ENCODE measurements at regions not wholly inside any gene's neighbourhood (a gene's known extent, or its start where the extent isn't known, plus 50 kb on each side); places are given as distances from the start of the nearest gene placed in this dataset.
A peak's percentile ranks its signal among the peaks of the same experiment; 100 is the strongest.
"Not testable (repeated sequence)": the region's sequence is repeated elsewhere in the genome, so short reads cannot be mapped to it uniquely, and the experiment has no call there.

DNA sequence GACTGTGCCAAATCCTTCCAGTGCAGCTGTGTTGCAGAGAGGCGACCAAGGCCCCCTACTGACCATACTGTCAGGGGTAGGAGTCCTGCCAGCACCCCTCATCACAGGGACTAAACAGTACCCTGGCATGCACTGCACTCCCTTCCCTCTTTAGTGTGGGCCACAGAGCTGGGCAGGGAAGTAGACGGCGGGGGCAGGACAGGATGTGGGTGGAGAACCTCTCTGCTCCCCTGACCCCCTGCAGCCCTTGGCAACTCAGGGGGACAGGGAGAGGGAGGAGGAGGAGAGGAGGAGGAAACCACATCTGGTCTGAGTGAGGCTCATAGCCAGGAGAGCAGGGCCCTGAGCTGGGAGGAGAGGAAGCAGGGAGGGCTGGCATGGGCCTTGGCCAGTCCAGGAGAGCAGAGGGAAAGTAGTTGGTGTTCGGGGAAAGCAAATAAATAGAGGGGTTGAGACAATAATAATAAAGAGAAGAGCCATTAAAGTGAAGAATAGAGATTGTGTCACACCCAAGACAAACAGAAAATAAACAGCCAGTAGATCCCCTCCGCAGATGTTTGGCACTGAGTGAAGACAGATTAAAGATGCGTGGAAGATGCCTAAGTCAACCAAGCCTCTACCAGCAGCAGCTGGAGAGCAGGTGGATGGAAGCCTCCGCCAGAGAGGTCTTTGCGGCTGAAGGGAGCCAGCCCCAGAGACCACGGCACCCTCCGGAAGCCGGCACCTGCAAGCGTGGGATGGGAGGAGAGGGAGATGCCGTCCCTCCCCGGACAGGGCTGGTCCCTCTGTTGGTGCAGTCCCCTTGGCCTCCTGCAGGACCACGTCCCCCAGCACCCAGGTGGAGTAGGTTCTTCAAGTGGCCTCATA lies 61.5 kb downstream of the RPUSD4 start:
- no peak for DNase-seq (ENCODE audit: low spot score)

- no peak for DNase-seq (ENCODE audit: low spot score)
These were observed 63.1 kb downstream of the RPUSD4 start for GRCh38 chr11:126148317-126148716.

DNA sequence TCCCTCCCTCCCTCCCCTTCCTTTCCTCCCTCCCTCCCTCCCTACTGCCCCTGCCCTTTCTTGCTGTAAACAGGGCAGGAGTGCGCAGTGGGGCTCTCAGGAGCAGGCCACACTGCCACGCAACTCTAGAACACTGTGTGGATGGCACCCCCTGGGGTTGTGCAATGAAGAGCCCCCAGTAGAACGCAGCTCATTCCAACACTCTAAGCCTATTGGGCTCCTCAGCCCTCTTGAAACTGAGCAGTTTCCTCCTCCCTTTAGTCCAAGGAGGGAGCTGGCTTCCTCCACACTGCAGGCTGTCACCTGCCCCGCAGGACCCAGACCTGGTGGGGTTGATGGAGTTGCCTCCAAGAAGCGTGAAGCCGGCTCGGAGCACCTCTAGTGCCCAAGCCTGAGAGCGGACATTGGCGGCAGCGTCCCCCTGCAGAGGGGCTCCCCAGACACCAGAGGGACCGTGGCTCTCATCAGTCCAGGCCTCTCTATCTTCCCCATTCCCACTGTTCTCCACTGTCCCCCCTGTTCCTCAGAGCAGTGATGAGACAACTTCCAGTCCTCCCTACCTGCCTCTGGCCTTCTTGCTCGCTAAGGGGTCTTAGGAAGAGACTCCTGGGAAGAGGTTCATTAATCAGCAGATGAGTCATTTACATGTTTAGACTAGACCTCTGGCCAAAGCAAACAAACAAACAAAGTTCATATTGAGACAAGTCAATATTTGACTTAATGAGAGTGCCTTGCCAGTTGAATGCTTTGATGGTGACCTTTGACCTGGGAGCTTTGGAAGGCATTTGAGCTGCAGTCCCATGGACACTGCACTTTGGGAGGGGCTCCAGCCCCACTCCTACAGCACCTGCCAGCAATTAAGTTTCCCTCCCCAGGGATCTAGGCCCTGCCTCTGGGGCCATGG lies 64.0 kb downstream of the RPUSD4 start:
- no peak for DNase-seq (ENCODE audit: low spot score)

DNA sequence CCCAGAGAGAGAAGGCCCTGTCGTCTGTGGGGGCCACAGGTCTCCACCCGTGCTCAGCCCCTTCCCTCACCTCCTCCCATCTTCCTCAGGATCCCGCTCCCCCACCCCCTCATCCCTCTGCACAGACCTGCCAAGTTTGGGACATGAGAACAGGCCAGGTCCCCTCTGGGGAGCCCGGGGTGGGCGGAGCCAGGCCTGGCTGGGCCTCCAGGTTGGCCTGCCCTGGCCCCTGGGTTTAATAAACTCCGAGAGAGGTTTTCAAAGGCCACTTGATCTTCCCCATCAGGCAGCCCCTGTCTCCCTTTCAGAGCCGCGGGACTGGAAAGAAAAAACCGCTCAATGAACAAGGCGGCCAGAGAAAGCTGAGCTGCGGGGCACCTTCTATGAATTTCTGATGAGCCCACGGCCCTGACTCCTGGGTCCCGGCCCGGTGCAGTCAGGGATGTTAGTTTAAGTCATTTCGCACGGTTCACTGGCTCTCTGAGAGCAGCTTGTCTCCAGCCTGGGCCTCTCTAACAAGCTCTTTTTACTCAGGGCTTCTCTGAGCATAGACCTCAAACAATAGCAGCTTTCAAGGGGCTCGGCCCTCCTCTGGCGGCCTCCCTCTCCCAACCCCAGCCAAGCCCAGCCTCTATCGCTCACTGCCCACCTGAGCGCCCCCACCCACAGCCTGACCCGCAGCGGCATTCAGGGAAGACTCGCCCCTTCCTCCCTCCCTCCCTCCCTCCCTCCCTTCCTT lies 64.8 kb downstream of the RPUSD4 start:
- DNase-seq (ENCODE audit: low spot score): no peak

GRCh38 chr11:126145954-126146353 lies 65.5 kb downstream of the RPUSD4 start:
- no peak for DNase-seq (ENCODE audit: low spot score)

DNA sequence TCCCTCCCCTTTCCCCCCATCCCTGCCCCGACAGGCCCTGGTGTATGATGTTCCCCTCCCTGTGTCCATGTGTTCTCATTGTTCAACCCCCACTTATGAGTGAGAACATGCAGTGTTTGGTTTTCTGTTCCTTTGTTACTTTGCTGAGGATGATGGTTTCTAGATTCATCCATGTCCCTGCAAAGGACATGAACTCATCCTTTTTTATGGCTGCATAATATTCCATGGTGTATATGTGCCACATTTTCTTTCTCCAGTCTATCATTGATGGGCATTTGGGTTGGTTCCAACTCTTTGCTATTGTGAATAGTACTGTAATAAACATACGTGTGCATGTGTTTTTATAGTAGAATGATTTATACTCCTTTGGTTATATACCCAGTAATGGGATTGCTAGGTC lies 68.0 kb downstream of the RPUSD4 start:
- DNase-seq (ENCODE audit: low spot score): not testable (repeated sequence)

GRCh38 chr11:126140926-126141280 lies 70.5 kb downstream of the RPUSD4 start:
- DNase-seq (ENCODE audit: low spot score): no peak

DNA sequence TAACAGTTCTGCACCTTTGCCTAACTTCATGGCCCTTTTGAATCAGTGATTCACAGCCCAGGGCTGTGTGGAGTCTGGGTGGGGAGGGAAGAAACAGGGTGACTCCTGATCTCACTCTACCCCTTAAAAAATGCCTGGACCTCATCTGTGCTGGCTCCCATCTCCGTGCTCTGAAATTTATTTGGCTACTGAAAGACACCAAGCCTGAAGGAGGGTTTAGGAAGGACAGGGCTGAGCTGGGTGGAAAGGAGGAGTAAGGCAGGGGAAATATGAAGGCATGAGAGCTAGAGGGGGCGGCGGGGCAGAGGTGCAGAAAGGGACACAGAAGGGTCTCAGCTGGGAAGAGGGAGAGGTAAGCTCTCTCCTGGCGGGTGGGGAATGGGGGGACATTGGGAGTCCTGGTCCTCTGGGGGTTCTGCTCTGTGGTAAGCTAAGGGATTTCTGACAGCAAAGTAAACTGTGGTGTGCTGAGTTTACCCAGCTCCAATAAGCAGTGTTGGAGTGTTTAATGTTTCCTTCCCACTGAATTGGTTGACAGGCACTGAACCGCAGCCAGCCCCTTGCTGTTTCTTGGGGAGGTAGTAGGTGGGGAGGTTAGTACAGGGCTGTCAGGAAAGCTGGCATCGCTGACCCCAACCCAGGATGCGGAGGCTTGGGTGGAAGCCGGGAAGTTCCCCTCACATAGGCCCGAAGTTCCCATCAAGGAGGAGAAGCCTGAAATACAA lies 71.1 kb downstream of the RPUSD4 start:
- no peak for DNase-seq (ENCODE audit: low spot score)

- DNase-seq (ENCODE audit: low spot score): peak; percentile 38
These were observed 72.0 kb downstream of the RPUSD4 start for GRCh38 chr11:126139111-126140091.

DNA sequence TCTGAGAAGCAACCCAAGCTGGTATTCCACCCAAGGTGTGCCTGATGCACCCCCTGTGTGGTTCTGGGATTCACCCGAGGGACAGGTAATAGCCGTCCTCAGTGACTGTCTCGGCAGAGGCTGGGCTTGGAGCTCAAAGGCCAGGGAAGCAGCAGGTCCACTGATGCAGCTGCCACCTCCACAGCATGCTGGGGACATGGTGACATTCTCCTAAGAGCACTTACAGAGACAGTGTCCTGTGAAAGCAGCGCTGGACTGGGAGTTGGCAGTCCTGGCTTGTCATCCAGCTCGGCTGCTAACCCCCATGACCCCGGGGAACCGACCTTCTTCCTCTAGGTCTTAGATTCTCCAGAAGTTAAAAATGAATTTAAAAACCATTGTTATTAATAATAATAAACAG lies 72.8 kb downstream of the RPUSD4 start:
- no peak for DNase-seq (ENCODE audit: low spot score)

GRCh38 chr11:126137136-126137535 lies 74.3 kb downstream of the RPUSD4 start:
- no peak for DNase-seq (ENCODE audit: low spot score)

- no peak for DNase-seq (ENCODE audit: low spot score)
These were observed 73.8 kb upstream of the CDON start for GRCh38 chr11:126136507-126136906.

DNA sequence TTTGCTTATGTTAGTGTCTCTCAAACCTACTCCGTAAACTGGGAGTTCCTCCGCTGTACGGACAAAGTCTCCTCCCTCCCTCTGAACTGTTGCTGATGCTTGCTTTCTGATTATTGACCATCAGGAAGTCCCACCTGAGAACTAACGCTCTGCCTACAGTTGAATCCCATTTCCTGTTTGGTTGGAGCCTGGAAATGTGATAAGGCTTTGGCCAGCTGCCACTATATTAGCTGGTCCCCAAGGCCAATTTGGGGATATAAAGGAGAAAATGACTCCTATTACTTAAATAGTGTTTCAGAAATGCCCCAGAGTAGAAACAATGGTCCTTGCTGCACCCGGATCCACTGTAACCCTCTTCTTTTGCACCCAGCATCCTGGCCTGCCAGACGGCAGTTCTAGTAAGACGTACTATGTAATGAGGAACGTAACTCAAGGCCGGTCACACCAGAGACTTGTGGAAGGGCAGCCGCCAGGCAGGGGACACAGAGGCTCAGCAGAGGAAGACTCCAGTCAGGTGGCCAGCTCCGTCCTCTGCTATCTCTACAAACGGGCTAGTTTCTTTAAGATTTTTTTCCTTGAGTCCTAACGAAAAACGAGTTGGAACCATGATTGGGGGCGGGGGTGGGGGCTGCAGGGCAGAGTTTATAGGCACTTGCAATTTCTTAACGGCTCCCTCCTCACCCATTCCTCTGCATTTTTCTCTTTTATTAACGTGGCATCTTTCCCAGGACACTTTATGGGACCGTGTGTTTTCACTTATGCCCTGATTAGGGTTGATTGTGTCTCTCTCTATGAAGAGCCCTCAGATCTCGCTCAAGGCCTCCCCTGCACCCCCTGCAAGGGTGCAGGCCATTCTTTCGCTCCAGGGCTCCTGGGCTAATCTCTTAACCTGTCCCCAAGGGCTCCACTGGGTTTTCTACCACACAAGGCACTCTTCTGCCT lies 72.8 kb upstream of the CDON start:
- DNase-seq (ENCODE audit: low spot score): no peak

GRCh38 chr11:126134461-126135155 lies 71.9 kb upstream of the CDON start:
- DNase-seq (ENCODE audit: low spot score): no peak

DNA sequence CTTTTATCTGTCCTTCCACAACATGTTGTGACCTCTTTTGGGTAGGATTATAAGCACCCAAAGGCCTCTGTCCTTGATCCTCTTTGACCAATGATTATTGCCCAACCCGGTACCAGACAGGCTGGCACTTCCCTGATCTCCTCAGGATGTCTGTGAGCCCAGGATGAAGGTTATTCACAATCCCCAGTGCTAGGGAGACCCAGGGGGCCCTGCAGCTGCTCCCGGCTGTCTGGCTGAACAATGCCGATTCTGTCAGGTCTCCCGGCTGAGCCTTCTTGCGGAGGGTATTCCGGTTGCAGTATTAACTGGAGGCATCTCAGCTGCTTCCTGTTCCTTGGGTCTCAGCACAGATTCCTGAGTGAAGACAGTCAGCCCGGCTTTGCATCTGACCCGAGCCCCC lies 71.2 kb upstream of the CDON start:
- no peak for DNase-seq (ENCODE audit: low spot score)

GRCh38 chr11:126132319-126132718 lies 69.7 kb upstream of the CDON start:
- no peak for DNase-seq (ENCODE audit: low spot score)

- not testable (repeated sequence) for DNase-seq (ENCODE audit: low spot score)
These were observed 68.1 kb upstream of the CDON start for GRCh38 chr11:126130781-126131180.

DNA sequence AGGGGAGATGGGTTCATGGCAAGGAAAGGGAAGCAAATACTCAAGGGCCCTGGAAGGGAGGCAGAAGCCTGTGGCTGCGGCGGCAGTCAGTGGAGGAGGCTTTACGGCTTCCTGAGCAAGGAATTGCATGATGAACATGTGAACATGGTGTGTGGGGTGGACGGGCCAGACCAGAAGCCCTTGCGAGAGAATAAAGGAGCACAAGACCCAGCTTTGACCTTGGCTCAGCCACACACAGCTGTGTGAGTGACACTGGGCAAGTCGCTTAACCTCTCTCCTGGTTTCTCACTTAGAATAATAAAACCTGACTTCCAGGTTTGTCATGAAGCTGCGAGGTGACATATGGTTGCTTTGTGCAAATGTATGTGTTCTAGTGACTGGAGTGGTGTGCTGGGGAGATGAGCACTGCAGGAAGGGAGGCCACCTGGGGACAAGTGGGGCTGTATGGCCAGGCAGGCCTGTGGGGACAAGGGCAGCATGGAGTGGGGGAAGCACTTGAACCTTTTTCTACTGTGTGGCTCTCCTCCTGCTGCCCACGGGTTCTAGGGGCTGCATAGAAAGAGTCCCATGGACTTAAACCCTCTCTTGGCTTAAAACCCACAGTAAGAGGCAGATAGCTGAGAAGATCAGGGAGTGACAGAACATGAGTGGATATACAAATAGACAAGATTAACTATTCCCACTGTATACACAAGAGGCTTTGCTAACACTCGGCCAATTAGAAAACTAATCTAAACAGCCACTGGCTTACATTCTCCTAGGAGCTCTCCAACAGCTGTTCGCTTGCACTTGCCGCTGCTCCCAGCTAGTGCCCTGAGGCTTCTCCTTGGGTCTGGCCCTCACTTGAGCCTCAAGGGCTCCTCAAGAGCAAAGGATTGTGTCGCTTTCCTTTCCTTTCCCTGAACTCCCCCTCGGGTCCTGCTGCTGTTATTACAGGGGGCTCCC lies 67.3 kb upstream of the CDON start:
- no peak for DNase-seq (ENCODE audit: low spot score)
